HG03139 (cell line): ENCODE measurements at regions not wholly inside any gene's neighbourhood (a gene's known extent, or its start where the extent isn't known, plus 50 kb on each side); places are given as distances from the start of the nearest gene placed in this dataset.

Source experiments
- ATAC-seq: cut with Tn5 transposase; IDR thresholded peaks from one replicate; pipeline ENCODE4 v1.9.1; 2021; ENCODE audit not compliant: unreplicated experiment

DNA sequence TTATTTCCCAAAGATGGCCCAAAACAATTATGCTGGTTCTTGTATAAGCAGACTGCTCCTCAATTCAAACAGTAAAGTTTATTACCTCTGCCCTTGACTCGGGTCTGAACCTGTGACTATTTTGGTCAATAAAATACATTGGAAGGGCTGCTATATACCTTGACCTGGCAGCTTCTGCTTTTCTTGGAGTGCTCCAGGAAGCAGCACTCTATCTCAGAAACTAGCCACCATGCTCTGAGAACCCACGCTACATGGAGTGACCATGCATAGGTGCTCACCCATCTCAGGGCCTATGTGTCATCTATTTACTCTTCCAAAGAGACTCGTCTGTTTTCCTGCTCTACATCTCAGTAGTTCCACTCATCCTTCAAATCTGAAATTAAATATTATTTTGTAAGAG is 299.9 kb downstream of the AHR start:
- ATAC-seq = no peak

DNA sequence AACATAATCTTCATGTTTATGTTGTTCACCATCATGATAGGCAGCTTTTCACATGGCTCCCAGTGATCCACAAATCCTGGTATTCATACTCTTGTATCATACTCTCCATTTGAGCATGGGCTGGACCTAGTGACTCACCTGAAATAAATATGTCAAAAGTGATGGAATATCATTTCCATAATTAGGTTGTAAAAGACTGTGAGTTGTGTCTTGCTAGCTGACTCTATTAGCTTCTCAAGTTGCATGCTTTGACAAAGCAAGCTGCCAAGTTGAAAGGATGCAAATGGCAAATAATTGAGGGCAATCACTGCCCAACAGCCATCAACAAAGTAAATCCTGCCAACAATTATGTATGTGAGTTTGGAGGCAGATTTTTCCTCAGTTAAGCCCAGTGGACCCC is 300.4 kb downstream of the AHR start:
- no peak for ATAC-seq

DNA sequence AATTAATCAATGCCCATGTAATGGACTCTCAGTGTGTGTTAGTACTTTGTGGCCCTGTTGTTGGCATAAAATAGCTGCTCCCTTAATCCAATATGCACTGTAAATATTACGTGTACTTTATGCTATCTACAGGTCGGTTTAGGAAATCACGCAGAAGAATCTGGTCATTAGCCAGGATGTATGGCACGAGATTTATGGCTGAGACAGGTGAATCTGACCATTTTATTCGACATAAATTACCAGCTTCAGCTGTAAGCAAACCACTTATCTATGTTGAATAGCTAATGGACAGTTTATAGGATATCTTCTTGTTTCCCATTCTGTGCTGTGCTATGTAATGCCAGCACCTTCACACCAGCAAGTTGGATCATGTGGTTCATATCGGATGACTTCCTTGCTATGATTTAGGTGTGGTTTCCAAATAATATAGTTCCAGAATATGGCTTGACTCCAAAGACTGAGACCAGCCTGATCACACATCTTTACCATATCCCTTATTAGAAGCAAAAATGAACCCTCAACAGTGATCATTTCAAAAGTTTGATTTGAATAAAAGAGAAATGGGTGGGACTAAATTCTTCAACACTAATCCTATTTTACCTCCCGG is 301.4 kb downstream of the AHR start:
- no peak for ATAC-seq

DNA sequence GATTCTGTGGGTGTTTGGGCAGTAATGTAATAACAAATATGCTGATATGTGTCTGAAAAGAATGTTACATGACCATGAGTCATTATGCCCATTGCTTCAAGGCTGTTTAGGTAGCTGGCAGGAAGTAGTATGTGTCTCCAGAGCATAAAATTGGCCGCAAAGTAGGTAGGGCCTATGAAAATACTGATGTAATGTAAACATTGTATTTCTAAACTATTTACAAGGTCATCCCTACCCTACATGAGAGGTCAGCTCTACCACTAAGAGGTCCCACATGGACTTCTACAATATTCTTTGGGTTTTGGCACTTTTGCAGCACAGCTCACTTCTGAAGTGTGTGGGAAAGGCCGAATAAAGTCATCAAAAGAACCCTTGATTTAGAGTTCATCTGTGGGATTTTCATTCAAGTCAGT is 301.9 kb downstream of the AHR start:
- ATAC-seq = no peak

DNA sequence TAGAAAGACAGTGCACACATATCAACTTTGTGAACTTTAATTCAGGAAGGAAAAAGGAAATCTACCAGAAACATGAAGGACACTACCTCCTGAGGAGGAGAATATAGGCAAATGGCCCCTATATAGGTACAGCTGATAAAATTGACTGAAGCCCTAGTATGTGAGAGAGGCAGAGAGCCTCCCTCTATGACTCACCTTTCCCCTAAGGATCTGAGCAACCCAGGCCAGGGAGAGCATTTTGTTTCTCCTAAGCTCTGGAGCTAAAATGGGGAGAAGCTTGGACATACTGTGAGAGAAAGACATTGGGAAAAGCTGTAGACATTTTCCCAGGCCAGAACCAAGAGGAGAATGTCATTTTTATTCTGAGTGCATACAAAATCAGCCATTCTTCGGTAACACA is 303.5 kb downstream of the AHR start:
- no peak for ATAC-seq

DNA sequence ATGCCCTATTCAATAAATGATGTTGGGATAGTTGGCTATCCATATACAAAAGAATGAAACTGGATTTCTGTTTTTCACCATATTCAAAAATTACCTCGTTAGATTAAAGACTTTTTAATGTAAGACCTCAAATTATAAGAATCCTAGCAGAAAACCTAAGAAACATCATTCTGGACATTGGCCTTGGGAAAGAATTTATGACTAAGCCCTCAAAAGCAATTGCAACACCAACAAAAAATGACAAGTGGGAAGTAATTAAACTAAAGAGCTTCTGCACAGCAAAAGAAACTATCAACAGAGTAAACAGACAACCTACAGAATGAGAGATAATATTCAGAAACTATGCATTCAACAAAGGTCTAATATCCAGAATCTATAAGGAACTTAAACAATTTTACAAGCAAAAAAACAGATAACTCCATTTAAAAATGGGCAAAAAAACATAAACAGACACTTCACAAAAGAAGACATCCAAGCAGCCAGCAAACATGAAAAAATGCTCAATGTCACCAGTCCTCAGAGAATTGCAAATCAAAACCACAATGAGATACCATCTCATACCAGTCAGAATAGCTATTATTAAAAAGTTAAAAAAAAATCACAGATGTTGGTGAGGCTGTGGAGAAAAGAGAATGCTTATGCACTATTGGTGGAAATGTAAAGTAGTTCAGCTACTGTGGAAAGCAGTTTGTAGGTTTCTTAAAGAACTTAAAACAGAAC is 309.8 kb downstream of the AHR start:
- no peak for ATAC-seq

DNA sequence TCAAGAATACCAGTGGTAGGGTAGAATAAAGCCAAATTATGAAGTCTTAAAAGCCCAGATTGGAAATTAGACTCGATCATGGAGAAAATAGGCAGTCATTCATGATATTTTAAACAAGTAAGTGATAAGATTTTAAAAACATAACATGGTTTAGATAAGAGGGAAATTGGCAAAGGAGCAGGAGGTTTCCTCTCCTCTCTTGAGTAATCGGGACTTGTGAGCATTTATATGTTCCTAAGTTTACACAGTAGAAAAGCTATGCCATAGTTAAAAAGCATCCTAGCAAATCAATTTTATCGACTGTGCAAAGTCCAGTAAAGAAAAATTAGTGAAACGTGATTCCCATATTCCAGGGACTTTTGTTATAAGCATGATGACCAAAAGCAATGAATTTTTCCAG is 313.2 kb downstream of the AHR start:
- ATAC-seq = no peak

DNA sequence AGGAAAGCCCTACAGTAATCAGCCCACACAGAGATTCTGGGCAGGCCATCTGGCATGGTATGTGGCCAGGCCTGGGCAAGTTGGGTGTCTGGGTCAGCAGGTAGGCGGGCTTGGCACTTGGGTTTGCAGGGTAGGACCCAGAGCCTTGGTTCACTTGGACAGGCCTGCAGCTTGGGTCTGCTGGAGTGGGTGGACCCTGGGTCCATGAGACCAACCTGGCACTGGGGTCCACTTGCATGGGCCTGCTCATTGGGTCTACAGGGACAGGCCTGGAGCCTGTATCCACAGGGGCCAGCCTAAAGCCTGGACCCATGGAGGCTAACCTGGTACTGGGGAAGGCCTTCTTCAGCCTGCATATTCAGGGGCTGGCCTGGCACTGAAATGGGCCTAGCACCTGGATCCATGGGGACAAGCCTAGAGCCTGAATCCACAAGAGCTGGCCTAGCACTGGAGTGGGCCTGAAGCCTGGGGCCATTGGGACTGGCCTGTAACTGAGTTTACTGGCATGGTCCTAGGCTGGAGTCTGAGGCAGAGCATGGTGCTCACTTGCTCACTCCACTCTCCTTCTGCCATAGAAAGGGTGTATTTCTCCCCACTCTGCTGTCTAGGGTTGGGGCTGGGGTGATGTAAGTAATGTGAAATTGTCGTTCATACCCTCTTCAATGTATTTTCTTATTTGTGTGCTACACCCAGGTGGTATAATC is 315.0 kb downstream of the AHR start:
- no peak for ATAC-seq

DNA sequence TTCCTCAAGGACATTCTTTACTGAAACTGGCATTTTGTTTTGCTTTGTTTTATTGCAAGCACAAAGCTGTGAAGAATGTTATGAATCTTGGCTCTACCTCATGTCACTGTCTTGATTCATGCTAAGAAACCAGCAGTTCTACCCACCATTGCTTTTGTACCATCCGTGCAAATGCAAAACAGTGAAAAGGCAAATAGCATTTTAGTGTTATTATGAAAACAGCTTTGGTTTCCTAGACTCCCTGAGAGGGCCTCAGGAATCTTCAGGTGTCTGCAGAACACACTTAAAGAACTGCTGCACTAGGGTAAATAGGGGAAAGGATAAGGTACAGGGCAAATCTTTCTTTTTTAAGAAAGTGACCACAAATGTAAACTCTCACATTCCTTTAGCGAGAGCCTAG is 318.9 kb downstream of the AHR start:
- ATAC-seq = no peak

DNA sequence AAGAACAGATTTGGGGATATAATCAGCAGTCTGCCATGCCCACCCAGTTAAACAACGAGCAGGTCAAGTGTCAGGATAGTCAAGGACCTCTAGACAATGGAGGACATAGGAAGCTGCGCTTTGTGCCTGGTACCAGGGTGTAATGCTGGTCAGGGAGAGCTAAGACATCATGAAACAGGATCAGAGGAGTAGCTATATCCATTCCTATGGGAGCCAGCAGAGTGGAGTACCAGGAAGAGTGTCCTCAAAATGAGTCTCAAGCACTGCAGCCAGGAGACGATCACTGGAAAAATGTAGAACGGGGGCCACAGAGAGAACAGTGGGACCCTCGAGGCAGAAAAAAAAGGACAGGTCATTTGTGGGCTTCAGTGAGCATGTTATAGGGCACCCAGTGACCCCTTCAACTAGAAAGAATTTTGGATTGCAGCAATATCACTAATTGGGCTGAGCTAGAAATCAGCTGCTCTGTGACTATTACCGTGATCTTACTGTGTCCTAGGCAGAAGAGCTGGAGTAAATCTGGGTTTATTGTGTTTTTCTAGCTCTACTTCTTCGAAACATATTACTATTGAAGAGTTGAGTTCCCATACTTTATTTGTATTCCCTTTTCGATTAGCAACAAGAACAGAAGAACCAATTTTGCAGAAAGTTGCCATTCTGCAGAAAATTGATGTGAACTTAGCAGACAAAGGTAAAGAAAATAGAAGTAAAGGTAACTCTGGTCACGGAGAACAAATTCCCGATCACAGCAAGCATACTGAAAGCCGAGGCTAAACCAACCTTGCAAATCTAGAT is 319.6 kb downstream of the AHR start:
- ATAC-seq = no peak

DNA sequence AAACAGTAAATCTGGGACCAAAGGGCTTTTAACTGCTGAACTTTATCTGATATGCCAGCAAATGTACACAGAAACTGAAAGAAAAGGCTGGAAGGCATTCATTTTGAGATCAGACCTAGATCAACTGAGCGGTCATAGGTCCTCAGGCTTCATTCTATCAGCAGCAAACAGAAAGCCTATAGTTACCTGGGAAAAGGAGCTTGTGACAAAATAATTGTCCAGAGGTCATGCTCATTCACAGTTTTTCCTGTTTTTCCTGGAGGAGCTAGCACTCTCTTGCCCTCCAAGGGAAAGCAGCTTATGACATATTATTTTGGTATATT is 320.2 kb downstream of the AHR start:
- ATAC-seq = no peak

DNA sequence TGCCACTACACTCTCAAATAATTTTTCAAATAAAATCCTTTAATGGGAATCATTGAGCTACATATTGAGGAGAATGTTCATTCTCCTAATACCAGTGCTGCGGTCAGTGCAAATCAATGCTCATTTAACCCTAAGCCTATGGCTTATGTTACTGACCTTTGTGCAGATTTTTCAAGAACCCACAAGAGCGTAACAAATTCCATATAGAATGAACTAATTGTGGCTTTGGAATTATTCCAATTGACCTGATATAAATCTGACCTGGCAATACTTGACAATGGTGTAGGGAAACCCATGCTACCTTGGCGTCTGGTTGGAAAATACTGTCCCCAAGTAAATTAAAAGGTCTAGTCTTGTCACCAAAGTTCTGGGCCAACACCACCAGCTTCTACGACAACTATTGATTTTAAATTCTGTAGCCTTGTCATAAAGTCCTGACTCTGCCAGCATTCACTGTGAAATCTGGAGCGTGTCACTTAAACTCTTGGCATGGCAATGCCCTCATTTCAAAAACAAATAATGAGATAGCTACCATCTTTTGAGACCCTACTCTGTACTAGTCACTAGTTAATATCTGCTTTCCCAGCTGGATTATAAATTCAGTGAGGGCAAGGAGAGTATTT is 320.9 kb downstream of the AHR start:
- no peak for ATAC-seq

DNA sequence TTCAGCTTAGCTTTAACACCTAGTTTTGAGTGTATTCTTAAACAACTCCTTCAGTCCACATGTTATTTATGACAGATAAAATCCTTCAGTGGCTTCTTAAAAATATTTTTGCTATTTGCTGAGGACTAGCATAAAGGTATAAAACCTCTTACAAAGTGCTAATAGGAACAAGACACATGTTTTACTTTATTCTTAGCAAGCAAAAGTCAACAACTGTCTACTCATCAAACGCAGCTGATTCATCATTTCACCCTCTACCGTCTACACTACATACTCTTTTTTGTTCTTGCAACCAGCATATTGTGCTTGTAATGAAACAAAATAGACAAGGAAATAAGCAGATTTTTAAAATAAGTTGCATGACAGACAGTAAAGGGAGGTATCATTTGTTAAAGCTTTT is 319.7 kb downstream of the SNX13 start:
- no peak for ATAC-seq

DNA sequence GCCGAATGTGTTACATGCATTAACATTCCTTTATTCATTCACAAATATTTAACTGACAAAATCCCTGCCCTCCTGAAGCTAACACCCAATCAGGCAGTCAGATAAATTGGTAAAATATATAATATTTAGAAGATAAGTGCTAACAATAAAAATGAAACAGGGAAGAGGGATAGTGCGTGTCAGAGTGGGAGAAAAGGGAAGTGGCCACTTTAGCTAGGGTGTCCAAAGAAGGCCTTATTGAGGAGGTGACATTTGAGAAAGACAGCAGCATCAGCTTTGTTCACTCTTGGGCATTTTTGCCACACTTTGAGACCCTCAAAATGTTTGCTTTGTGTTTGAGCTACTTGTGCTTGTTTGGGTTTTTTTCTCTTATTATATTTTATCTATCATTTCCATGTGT is 317.8 kb downstream of the SNX13 start:
- no peak for ATAC-seq

DNA sequence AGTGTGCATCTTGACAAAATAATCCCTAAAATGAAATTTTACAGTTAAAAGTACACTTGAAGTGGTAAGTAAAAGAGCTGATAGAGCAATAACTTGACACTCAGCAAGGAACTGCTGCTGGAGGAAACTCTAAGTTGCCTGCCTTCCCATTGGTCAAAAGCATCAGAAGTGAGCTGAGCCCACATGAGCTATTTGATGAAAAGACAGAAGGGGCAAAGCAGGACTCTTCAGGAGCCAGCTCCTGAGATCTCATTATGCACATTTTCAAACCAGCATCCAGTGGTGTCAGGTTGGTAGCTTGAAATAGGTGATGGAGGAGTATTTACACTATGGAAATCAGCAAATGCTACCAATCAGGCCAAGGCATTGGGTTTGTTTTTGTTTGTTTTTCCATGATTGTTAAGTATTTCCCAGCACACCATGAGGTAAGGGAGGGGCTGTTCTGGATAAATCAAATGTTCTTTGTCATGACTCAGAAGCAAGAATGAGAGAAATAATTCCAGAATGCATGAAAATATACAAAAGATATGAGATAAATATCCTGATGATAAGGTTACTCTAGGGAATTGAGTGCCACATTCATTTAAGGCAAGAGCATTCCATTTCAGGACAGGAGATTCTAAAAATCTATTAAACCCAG is 316.6 kb downstream of the SNX13 start:
- no peak for ATAC-seq

DNA sequence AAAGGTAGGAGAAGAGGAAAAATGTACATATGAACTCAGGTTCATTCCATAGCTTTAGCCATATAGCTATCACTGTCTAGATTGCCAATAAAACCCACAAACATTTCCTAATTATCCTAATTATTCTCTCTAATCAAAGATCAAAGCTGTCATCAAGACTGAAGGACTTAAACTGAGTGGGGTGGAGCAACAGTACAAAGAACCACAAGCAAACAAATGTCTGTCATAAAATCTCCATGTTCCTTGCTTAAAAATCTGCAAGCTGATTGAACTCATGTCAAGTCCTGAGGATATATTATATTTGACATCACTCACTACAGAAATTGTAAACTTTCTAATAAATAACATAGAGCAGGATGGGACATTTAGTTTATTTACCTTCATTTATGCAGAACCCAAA is 315.9 kb downstream of the SNX13 start:
- no peak for ATAC-seq

DNA sequence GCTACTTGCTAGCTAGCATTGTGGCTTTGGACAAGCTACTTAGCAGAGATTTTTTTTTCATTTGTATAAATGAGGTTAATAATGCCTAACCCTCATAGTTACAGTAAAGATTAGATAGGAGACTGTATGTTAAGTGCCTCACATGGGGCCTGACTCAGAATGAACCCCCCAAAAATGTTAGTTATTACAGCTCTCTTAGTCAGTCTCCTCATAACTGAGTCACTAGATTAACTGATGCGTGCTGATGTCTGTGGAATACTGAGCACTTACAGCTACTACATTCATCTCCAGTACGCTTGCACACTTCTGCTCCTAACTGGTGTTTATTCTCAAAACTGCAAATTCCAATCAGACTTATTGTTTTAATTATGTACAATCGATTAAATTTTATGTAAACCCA is 315.3 kb downstream of the SNX13 start:
- ATAC-seq = no peak

DNA sequence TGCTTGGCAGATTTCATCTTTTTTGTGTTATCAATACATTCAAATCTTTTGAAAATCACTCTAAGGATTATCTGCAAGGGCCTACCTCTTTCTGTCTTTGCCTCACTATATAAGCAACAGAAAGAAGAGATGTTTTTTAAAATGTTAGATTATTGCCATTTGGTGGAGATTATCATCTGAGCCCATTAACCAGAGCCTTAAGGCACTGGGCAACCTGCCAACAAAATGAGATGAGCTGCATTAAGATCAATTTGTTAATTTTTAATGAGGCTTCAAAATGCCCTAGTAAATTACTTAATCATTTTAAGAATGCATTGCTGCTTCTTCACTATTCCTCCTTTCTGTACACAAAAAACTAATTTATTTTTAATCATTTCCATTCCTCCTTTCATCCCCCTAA is 314.1 kb downstream of the SNX13 start:
- ATAC-seq = no peak

DNA sequence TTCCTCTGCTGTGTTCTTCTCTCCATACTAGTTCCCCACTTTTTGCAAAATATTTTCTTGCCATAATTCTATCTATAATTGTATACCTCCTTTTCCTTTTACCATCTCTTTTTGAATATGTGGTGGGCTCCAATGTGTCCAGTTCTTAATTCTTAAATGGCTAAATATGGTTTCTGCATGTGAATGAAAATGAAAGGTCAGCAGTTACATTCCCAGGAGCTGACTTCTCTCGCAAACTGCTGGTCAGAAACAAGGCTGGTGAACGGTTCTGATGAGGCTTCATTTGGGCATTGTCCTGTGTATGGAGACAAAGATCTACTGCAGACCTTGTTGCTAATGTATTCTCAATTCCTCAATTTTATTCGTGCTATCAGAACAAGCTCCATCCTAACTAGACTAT is 309.2 kb downstream of the SNX13 start:
- ATAC-seq = no peak

DNA sequence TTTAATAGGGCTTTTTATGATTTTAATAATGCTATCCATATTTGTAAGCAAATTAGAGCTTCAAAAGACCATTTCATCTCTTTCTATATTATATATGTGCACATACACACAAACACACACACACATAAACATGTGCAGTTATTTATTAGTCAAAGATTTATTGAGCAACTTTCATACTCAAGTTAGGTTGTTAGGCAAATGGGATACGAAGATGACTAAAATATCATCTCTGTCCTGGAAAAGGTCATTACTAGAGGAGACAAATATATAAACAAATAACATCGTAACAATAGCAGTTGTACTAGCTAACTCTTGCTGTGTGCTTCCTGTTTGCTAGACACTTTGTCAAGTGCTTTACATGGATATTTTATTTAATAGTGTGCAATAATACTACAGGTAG is 307.9 kb downstream of the SNX13 start:
- no peak for ATAC-seq

DNA sequence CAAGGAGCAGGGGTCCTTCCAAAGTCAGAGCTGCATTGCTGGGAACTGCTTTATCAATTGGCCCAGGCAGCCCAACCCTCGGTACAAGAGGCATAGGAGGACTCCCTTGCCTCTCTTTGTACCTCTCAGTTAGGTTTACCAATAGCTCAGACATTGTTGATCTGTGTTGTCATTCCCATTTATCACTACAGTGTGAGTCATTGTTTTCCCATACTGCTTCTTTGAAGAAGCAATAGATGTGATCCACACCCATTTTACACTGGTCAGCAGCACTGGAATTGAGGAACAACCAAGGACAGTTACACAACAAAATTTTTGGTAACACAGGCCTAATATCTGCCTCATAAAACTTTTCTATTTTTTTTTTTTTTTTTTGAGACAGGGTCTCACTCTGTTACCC is 307.2 kb downstream of the SNX13 start:
- ATAC-seq = no peak
